NCI-H2196 (cell line): ENCODE measurements at regions not wholly inside any gene's neighbourhood (a gene's known extent, or its start where the extent isn't known, plus 50 kb on each side); places are given as distances from the start of the nearest gene placed in this dataset.

ENCODE experiments used
- DNase-seq: peaks from one replicate; lab custom pipeline; 2025; ENCODE audit not compliant: unreplicated experiment; lab: John Stamatoyannopoulos, UW

GRCh38 chr17:27991462-27991993 is 50.9 kb upstream of the NLK start:
- DNase-seq = no peak
